Erythroblast (primary cell): ENCODE measurements at regions not wholly inside any gene's neighbourhood (a gene's known extent, or its start where the extent isn't known, plus 50 kb on each side); places are given as distances from the start of the nearest gene placed in this dataset.

Experiments
- DNase-seq, 2 experiments: peaks; one replicate each; lab custom pipeline; 2025; lab: John Stamatoyannopoulos, UW
- GATA1 ChIP-seq: IDR thresholded peaks from 2 replicates; pipeline ENCODE4 v1.6.1; 2011; ENCODE audit warnings: low read depth, mild to moderate bottlenecking, control low read depth, low read length, moderate library complexity
- POLR2A ChIP-seq: IDR thresholded peaks from 2 replicates; pipeline ENCODE4 v1.6.1; 2011; ENCODE audit warnings: mild to moderate bottlenecking, low read length

- DNase-seq = no peak
- TF ChIP-seq GATA1 (no peak), POLR2A (no peak)
Observed at GRCh38 chr1:219477861-219478260, 135.0 kb downstream of the ZC3H11B start.

GRCh38 chr1:219476716-219477115, 136.2 kb downstream of the ZC3H11B start:
- TF ChIP-seq POLR2A (no peak), GATA1 (no peak)

GRCh38 chr1:219476116-219476515, 136.8 kb downstream of the ZC3H11B start:
- DNase-seq = no peak
- TF ChIP-seq GATA1 (no peak), POLR2A (no peak)

More at GRCh38 chr1:219476716-219477115, 136.2 kb downstream of the ZC3H11B start:
- no peak for DNase-seq

- DNase-seq = no peak
Observed at GRCh38 chr1:219472596-219472995, 140.3 kb downstream of the ZC3H11B start.

GRCh38 chr1:219467524-219467923, 145.4 kb downstream of the ZC3H11B start:
- TF ChIP-seq POLR2A (no peak), GATA1 (no peak)
- no peak for DNase-seq

More at GRCh38 chr1:219472596-219472995, 140.3 kb downstream of the ZC3H11B start:
- TF ChIP-seq GATA1 (no peak), POLR2A (no peak)

- DNase-seq = no peak
- TF ChIP-seq POLR2A (no peak), GATA1 (no peak)
Observed at GRCh38 chr1:219466766-219467165, 146.1 kb downstream of the ZC3H11B start.

- DNase-seq = no peak
- TF ChIP-seq POLR2A (no peak), GATA1 (no peak)
Observed at GRCh38 chr1:219465212-219466093, 147.5 kb downstream of the ZC3H11B start.

- no peak for TF ChIP-seq POLR2A
- no peak for TF ChIP-seq GATA1
- no peak for DNase-seq
Observed at GRCh38 chr1:219463636-219464035, 149.3 kb downstream of the ZC3H11B start.

- no peak for DNase-seq
- TF ChIP-seq GATA1 (no peak), POLR2A (no peak)
Observed at GRCh38 chr1:219461981-219462400, 150.9 kb downstream of the ZC3H11B start.

GRCh38 chr1:219460896-219461815, 151.7 kb downstream of the ZC3H11B start:
- no peak for TF ChIP-seq POLR2A
- no peak for TF ChIP-seq GATA1
- DNase-seq = no peak

GRCh38 chr1:219460081-219460895, 152.6 kb downstream of the ZC3H11B start:
- no peak for DNase-seq
- TF ChIP-seq POLR2A = no peak

- DNase-seq = no peak
- TF ChIP-seq GATA1 = no peak
- TF ChIP-seq POLR2A = no peak
Observed at GRCh38 chr1:219459351-219460080, 153.4 kb downstream of the ZC3H11B start.

GRCh38 chr1:219446288-219446687, 166.6 kb downstream of the ZC3H11B start:
- TF ChIP-seq POLR2A = no peak
- TF ChIP-seq GATA1 = no peak
- no peak for DNase-seq
